ENCODE measurements at regions not wholly inside any gene's neighbourhood (a gene's known extent, or its start where the extent isn't known, plus 50 kb on each side); places are given as distances from the start of the nearest gene placed in this dataset.
"Not testable (repeated sequence)": the region's sequence is repeated elsewhere in the genome, so short reads cannot be mapped to it uniquely, and the experiment has no call there.

DNA sequence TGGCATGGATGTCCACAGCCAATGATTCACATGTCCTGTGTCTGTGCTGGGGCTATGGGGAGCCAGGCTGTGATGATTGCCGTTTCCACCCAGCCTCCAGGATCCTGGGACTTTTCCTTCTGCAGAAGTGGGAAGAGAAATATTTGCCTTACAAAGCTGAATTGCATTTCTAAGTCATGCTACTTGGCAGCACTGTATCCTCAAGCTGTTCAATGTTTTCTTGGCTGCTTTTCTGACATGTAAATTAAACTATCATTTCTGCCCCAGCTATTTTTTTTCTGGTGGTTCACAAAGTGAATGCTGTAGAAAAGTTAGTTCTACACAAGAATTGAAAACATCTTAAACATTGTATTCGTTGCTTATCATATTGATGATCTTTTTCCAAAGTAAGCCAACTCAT is 51.9 kb upstream of the TCERG1L start:
- no peak for DNase-seq

DNA sequence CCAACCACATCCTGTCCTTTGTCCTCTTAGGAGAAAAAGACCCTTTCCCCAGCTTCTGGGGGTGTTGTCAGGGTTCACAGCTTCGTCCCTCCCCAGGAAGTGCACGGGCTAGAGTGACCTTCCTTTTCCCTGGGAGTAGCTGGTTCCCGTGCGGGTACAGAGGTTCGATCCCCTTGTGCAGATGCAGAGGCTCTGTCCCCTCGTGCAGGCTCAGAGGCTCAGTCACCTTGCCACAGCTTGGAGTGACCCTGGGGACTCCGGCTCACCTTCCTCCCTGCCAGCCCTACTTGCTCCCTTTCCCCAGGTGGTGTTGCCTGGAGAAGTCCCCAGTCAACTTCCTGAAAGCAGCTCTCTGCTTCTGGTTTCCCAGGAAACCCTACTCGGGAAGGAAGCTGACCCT is 60.0 kb upstream of the TCERG1L start:
- DNase-seq = no peak

DNA sequence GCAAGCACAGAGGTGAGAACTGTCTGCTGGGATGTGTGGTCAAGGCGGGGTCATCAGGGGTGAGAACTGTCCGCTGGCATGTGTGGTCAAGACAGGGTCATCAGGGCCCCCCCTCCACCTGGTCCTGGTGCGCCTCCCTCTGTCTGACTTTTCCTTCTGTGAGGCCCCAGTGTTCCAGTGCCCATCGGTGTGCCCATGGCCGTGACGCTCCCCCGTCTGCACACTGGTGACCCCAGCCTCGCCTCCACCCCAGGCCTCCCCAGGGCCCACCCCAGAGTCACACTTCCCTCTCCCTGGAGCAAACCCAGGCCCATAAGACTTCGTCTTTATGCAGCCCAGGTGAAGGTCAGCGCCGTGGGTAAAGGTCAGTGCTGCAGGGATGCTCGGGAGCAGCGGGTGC is 70.1 kb upstream of the TCERG1L start:
- no peak for DNase-seq

DNA sequence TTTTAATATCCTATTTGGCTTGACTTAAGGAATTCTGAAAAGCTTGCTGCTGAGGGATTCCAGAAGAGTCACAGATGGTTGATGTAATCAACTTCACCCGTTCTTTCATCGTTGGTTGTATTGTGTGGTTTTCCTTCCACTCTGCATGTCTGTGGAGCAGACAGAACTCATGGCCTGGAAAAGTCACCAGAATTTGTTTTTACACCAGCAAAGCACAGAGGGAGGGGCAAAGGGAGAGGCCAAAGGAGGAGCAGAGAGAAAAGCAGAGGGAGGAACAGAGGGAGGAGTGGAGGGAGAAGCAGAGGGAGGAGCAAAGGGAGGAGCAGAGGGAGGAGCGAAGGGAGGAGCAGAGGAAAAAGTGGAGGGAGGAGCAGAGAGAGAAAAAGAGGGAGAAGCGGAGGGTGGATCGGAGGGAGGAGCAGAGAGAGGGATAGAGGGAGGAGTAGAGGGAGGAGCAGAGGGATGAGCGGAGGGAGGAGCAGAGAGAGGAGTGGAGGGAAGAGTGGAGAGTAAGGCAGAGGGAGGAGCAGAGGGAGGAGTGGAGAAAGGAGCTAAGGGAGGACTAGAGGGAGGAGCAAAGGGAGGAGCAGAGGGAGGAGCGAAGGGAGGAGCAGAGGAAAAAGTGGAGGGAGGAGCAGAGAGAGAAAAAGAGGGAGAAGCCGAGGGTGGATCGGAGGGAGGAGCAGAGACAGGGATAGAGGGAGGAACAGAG is 73.8 kb upstream of the TCERG1L start:
- DNase-seq = not testable (repeated sequence)

DNA sequence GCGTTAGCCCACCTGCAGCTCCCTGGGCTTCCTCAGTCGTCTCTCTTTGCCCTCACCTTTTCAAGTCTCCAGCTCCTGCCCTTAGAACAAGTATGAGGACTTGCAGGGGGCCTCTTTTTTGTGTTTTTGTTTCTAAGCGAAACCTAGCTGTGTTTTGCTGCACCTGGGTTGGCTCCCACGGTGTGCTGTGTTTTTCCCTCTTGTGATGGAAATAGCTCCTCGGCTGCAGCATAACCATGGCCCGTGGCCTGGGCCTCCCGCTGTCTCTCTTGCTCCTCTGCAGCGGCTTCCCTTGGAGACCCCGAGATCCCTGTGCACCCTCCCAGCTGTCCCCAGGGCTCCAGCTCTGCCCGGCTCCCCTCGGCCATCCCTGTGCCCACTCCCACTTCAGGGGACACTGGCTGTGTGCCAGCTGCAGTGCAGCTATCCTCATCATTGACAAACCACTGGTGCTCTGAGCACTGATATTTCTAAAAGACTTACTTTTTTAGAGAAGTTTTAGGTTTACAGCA is 75.6 kb upstream of the TCERG1L start:
- no peak for DNase-seq

DNA sequence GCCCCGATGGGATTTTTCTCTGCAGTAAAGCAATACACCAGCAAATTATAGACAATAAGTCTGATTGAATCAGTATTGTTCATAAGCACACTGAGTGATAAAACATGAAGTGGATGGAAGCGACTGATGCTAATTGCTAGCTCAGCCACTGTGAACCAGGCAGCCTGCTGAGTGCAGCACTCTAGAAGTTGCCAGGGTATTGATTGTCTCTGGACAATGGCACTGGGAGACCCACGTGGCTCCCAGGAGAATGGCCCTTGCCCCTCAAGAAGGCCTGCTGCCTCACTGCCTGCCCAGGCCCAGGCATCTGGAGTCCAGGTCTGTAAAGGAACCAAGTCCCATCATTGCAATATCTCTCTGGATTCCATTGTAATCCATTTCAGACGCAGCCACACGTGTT is 80.4 kb upstream of the TCERG1L start:
- no peak for DNase-seq

DNA sequence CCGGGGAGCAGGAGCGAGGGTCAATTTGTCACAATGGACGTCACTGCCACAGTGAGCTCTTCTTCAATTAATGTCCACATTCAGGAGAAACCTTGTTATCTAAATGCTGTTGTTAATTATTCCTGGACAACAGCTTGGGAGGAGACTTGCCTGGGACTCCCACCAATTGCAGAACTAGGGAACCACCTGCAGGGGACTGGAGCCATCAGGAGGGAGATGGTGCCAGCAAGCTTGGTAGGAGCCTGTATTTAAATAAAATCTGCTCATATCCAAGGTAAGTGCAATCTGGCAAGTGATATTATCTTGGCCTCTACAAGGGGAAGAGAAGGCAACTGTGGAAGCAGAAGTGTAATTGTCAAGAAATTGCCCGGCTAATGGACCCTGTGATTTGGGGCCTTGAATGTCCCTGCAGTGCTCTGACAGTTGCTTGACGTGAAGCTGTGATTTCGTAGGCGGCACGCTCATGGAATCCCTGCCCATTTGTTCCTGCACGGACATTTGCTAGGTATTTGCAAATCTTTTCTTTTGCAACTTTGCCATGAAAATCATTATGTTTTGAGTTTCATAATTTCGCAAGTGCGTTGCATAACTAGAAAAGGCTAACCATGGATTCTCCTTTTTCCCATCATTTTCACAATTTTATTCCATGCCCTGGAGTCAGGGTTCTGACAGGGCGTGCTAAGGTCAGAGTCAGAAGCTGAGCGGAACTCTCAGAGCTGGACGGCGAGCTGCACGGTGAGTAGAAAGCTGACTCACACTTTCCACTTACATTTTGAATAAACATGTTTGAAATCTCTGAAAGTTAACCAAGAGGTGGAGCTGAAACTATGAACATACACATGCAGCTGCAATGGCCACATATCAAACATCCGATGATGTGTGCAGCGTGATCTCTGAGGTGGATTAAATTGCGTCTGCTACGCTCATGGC is 84.9 kb upstream of the TCERG1L start:
- DNase-seq = no peak

DNA sequence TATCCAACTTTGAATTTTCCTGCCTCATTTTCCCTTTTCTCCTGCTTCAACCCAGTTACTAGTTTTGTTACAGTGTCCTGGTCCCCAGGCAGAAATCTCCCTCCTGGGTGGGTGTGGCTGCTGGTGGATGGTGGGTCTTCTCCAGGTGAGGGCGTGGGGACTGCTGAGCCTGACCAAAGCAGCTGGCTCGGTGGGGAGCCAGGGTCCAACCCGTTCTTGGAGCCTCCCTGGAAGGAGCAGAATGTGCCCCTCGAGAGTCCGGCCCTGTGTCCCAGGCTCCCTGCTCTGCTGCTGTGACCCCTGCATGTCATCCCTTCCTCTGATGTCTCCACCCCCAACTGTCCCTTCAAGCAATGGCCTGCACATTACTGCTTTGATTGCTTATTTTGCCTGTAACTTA is 86.6 kb upstream of the TCERG1L start:
- no peak for DNase-seq

DNA sequence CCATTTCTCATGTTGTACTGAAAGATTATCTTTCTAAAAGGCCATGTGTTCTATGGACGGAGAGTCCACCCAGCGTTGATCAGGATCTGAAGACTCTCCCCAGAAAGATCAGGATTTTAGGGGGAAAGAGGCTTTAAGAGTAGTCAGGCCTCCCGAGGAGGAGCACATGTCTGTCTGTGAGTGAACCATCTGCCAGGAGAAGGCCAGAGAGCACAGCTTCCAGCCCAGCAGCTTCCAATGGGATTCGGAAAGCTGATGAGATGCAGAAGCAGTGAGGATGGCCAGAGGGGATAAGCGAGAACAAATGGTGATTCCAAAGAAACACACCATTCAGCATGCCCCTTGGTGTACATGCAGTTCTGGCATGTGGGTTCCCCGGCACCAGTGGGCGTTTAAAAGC is 88.5 kb upstream of the TCERG1L start:
- DNase-seq = no peak

DNA sequence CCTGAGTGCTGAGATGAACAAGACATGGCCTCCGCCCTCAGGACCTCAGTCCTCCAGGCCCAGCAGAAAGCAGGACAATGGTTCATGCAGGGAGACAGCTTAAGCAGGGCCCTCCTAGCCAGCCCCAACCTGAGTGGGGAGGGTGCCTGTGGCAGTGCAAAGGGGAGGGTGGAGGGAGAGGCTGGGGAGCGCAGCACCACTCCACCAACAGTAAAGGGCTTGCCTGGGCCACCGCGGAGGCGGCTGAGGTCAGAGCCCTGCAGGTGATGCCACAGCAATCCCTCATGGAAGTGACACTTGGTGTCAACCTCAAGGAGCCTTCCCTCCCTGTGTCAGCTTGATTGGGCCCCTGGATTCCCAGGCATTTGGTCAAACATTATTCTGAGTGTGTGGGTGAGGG is 89.0 kb upstream of the TCERG1L start:
- DNase-seq = no peak

DNA sequence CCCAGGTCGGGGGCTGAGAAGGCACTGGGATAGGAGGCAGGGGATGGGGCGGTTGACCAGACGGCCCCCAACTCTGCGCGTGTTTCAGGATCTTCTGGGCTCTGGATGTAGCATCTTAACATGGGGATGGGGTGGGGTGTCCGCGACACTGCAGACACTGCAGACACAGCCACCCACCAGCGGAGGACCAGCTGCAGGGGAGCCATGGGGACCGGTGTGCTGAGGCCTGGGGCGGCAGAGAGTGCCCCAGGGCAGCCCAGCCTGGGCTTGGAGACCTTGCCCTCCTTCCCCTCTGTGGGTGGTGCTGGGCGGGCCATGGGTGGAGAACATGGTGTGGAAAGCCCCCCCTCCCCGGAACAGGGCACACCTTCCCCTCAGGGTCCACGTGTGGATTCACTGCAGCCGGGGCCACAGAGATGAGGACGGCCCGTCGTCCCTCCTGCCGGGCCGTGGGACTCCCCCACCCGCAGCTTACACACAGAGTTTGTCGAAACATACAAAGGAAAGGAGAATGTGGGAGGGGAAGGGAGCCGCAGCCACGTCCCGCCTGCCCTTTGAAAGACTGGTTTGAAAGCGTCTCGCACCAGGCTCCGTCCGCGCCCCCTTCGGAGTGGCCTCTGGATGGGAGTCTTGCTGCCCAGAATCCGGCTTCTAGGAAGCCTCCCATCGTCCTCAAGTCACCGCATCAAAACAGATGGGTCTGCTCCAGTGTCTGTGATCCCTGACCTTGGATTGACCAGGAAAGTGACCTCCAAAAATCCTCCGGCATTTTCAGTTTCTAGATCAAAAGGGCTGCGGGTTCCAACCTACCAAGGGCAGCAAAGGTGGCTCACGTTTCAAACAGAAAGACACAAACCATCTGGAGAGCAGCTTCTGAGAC is 91.5 kb upstream of the TCERG1L start:
- DNase-seq = no peak

DNA sequence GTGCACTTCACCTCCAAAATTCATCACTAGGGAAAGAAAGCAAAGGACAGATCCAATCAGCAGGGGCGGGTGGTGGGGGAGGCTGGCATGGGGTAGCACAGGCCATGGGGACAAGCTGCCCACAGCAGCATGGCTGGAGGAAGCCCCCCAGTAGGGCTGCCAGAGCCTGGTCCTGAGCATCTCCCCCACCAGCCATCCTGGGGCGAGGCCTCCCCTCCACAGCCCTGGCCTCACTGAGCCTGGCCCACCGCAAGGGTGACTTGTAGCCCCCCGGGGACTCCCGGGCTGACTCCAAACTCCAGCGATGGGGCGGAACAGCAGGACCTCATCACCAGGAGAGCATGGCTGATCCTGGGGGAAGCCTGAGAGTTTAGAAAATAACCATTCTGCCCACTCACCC is 92.4 kb upstream of the TCERG1L start:
- no peak for DNase-seq

DNA sequence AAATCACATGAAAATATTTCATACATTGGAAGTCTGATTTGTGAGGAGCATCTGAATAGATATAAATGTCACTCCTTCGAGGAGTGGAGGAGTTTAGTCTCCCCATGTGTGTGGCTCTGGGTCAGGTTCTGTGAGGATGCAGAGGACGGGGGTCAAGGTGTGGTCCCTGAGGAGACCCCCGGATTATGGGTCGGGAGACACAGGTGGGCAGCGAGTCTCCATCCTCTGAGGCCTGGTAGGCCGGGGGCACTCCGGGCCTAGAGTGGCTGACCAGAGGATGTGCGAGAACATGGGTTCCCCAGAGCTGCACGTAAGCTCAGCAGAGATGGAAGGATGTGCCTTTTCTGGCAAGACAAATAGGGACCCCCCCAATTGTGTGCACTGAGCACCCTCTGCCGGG is 93.4 kb upstream of the TCERG1L start:
- no peak for DNase-seq

DNA sequence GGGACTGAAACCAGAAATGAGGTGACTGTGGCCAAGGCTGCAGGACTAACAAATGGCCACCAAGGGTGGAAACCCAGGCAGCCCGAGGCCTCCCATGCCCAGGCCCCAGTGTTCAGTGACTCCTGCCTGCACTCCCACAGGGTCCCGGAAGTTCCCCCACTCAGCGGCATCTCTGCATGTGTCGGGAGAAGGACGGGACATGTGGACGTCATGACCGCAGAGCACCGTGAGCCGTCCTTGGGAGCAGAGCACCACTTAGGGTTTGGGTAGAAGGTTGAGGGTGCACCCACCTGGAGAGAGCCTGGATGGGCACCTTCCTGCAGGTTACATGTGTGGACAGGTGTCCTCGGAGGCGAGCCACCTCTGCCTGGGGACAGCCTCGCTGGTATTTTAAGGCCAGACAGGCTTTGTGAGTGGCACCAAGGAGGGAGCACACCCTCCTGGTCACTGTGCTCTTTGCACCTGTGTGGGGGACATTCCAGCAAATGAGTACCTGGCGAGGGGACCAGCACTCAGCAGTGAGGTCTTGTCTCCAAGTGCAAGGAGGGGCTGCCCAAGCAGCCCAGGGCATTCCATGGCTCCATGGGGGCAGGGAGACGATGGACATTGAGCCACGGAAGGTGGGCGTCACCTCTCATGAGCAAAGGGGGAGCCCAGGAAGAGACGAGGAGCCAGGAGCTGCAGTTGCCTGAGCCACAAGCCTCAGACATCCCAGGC is 95.3 kb upstream of the TCERG1L start:
- no peak for DNase-seq

DNA sequence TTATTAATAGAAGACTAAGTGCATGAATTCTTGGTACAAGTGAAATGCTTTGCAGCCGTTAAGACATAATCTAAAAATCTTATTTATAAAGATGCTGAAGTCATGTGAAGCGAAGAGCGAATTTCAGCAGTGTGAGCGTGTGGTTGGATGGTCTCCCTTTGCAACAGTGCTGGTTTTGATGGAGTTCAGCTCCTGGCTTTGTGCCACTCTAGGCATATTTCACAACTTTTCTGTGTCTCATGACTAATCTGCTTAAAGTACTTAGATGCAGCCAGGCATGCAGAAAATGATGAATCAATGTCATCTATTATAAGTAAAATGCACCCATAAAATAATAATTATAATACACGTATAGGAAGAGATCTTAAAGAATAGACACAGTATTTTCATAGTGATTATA is 107.2 kb upstream of the TCERG1L start:
- DNase-seq = no peak

DNA sequence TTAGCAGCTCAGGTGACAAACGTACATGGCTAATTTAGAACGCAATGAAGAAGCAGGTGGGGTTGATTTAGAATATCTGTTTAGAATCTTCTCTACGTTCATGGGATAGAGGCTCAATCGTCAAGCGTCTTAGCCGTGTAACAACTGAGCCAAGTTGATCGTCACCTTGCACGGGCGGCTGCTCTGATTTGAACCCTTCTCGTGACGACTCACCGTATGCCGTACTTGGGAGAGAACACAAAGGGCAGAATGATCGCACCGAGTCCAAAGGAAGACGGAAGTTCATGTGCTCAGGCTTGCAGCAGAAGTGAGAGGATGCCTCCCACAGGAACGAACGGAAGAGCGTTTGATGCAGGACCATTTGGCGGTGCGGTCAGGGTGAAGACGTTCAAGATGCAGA is 108.3 kb upstream of the TCERG1L start:
- DNase-seq = no peak

DNA sequence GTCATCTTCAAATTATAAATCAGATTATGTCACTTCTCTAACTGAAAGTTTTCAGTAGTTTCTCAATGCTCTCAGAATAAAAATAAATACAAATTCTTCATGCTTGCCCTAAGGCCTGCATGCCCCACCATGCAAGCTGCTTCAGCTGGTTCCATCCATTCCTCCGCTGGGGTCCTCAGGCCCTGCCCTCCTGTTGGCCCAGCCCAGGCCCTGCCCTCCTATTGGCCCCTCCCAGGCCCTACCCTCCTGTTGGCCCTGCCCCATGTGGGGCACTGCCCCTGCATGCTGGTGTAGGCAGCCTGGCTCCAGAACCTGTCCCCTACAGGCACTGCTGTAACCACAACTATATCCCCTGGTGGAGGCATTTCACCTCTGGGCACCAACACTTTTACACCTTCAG is 109.3 kb upstream of the TCERG1L start:
- DNase-seq = no peak

DNA sequence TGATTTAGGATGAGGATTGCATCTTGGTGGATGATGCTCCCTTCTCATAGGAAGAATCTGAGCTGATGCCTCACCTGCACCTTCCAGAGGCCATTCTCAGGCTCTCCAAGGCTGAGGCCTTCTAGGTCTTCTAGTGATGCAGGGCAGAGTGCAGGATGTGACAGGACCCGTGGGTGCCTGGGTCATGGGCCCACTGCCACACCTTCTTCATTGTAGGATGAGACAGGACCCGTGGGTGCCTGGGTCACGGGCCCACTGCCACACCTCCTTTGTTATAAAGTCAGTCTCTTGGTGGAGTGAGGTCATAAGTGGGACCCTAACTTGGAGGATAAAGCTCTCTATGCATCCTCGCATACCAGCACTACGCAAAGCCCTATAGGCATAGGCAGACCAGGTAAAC is 109.9 kb upstream of the TCERG1L start:
- no peak for DNase-seq

DNA sequence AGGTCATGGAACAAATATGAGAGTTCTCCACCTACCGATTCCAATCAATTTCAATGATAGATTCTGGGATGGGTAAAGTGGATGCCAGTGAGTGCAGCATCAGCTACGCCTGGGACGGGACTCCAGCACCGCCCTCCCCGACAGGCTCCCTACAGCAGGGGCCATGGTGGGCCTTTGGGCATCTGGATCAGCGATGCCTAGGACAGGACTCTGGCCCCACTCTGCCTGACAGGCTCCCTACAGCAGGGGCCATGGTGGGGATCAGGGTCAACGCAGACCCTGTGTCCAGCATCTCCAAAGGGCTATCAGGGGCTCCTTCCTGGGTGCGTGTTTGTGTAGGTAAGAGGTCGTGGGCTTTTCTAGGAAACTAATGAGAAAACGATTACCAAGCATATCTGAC is 111.2 kb upstream of the TCERG1L start:
- no peak for DNase-seq

DNA sequence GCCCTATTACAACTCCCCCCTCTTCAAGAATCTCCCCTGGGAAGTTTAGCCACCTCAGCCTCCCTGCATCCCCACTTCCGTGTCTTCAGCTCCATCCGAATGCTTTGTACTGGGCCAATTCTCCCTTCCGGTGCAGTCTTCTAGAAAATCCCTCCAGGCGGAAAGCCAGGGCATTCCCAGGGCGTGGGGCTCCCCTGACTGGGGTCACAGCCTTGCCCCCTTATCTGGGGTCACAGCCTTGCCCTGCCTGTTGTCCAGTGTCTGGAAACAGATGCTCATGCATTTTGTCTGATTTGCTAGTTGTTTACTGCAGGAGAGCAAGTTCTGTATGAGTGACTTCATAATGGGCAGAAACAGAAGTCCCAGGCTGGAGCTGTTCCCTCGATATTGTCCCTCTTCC is 112.5 kb upstream of the TCERG1L start:
- no peak for DNase-seq

DNA sequence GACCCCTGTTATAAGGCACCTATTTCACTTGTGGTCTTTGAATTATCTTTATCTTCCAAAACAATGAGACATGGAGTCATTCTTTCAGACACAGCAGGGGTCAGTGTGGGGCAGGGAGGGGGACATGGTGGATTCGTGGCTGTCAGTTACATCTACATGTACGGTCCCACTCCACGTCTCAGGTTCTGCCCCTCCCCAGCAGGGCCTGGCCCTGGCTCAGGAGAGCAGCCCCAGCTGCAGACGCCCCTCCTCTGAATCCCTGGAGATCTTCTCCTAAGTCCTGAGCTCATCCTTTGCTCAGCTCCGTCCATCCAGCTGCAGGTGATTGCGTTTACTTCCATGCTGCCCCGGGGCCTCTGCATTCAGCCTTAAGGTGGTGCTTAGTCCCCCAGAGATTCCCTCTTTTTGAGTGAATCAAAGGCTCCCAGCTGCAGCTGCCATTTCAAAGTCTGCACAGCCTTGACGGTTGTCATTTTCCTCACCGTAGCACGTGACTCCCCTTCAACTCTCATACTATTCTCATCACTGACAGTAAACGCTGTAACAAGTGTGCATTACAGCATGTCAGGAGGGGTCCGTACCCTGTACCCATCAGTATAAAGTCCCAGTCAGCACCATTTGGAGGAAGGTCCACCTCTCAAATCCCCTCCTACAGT is 113.4 kb upstream of the TCERG1L start:
- no peak for DNase-seq
